OCI-LY1 (cell line): ENCODE measurements at regions not wholly inside any gene's neighbourhood (a gene's known extent, or its start where the extent isn't known, plus 50 kb on each side); places are given as distances from the start of the nearest gene placed in this dataset.

Experiments used
- EZH2 ChIP-seq: fragments of 200-600 bp; sonication (generic), shearing (Covaris generic); IDR thresholded peaks from 2 replicates; pipeline ENCODE4 v1.8.0; 2017; ENCODE audit warnings: borderline replicate concordance, mixed run types, mild to moderate bottlenecking, antibody characterized with exemption, low read length, moderate library complexity, mixed read lengths
- TF ChIP-seq, protein P1 (sequence below): fragments of 200-600 bp; sonication (generic), shearing (Covaris generic); IDR thresholded peaks from 2 replicates; pipeline ENCODE4 v1.5.1; 2017; ENCODE audit warnings: mild to moderate bottlenecking, antibody characterized with exemption, low read length, moderate library complexity, mixed read lengths

DNA sequence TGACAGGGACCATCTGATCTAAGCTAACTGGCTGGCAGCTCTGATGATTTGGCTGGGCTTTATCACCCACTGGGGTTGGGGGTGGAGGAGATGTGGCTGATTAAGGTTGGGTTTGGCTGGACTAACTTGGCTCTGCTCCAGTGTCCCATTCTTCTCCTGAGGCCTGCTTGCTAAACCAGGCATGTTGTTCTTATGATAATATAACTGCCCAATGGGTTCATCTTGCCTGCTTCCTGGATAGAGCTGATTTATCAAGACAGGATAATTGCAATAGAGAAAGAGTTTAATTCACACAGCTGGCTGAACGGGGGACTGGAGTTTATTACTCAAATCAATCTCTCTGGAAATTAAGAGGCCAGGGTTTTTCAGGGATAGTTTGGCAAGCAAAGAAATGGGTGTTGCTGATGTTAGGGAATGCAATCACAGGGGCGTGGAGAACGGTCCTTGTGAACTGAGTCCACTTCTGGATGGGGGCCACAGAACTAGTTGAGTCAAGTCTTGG is 150.4 kb downstream of the PTH2R start:
- no peak for TF ChIP-seq EZH2
- TF ChIP-seq, protein P1, sequence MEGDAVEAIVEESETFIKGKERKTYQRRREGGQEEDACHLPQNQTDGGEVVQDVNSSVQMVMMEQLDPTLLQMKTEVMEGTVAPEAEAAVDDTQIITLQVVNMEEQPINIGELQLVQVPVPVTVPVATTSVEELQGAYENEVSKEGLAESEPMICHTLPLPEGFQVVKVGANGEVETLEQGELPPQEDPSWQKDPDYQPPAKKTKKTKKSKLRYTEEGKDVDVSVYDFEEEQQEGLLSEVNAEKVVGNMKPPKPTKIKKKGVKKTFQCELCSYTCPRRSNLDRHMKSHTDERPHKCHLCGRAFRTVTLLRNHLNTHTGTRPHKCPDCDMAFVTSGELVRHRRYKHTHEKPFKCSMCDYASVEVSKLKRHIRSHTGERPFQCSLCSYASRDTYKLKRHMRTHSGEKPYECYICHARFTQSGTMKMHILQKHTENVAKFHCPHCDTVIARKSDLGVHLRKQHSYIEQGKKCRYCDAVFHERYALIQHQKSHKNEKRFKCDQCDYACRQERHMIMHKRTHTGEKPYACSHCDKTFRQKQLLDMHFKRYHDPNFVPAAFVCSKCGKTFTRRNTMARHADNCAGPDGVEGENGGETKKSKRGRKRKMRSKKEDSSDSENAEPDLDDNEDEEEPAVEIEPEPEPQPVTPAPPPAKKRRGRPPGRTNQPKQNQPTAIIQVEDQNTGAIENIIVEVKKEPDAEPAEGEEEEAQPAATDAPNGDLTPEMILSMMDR = no peak
